ENCODE measurements at regions not wholly inside any gene's neighbourhood (a gene's known extent, or its start where the extent isn't known, plus 50 kb on each side); places are given as distances from the start of the nearest gene placed in this dataset.

DNA sequence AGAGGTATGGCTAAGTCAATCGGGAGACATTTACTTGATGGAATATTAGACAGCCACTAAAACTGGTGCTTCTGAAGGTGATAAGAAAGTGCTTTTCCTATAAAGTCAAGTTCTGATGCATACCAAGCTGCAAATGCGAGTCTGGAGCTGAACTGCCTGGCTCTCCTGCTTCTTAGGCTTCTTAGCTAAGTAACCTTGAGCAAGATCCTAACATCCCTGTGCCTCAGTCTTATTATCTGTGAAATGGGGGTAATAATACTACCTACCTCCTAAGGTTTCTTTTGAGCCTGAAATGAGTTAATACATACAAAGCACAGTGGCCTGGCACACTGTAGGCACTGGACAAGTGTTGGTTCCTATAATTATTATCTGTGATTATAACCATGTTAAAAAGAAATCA is 64.5 kb downstream of the ZIC5 start:
- no peak for DNase-seq (ENCODE audit: insufficient read length, low spot score)
- no peak for FAIRE-seq
- TF ChIP-seq, protein P1, sequence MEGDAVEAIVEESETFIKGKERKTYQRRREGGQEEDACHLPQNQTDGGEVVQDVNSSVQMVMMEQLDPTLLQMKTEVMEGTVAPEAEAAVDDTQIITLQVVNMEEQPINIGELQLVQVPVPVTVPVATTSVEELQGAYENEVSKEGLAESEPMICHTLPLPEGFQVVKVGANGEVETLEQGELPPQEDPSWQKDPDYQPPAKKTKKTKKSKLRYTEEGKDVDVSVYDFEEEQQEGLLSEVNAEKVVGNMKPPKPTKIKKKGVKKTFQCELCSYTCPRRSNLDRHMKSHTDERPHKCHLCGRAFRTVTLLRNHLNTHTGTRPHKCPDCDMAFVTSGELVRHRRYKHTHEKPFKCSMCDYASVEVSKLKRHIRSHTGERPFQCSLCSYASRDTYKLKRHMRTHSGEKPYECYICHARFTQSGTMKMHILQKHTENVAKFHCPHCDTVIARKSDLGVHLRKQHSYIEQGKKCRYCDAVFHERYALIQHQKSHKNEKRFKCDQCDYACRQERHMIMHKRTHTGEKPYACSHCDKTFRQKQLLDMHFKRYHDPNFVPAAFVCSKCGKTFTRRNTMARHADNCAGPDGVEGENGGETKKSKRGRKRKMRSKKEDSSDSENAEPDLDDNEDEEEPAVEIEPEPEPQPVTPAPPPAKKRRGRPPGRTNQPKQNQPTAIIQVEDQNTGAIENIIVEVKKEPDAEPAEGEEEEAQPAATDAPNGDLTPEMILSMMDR (IDR thresholded peaks at IDR 0.05; ENCODE audit: insufficient read depth, missing control alignments): no peak

DNA sequence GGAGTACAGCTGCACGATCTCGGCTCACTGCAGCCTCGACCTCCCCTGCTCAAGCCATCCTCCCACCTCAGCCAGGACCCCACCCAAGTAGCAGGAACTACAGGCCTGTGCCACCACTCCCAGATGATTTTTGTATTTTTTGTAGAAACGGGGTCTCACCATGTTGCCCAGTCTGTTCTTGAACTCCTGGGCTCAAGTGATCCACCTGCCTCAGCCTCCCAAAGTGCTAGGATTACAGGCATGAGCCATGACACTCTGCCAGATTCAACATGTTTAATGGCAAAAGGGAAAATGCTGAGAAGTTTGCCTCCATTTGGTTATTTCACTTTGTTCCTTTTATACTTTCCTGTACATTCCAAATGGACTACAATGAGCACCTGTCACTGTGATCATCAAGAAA is 65.8 kb downstream of the ZIC5 start:
- FAIRE-seq (no peak), DNase-seq (ENCODE audit: insufficient read length, low spot score) (no peak)
- TF ChIP-seq, protein P1 (IDR thresholded peaks at IDR 0.05; ENCODE audit: insufficient read depth, missing control alignments): no peak

DNA sequence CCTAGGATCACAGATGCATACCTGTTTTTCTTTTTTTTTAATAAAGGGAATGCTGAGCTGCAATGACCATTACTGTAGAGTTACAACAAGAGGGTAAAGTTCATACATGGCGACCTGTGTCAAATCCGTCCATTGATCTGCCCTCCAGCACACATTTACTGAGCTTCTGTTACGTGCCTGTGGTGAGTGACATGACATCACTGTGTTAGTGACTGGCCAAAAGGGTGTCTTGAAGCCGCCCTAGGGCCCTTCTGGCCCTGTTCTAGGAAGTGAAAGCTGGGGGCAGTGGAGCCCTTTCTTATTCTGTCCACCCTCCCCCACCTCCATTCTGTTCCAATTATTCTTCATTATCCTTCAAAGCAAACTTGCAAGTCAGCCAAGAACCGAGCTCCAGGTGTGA is 66.3 kb downstream of the ZIC5 start:
- DNase-seq (ENCODE audit: insufficient read length, low spot score): no peak
- TF ChIP-seq, protein P1 (IDR thresholded peaks at IDR 0.05; ENCODE audit: insufficient read depth, missing control alignments): no peak
- FAIRE-seq: no peak

DNA sequence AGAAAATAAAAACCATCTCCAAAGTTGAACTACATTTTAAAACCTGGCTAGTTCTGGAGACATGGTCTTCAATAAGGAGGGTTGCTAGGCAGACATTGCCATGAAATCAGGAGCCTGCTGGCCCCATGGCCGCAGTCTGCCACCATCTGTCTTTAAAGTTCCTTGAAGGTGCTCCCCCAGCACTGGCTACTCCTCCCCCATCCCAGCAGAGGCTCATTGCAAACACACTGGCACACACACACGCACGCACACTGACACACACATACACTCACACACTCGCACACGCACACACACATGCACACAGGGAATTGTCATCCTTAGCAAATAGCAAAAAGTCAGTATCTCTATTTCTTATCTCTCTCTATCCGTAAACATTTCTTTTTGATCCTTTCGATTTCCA is 68.4 kb downstream of the ZIC5 start:
- no peak for FAIRE-seq
- DNase-seq (ENCODE audit: insufficient read length, low spot score): no peak
- TF ChIP-seq, protein P1 (IDR thresholded peaks at IDR 0.05; ENCODE audit: insufficient read depth, missing control alignments): no peak

DNA sequence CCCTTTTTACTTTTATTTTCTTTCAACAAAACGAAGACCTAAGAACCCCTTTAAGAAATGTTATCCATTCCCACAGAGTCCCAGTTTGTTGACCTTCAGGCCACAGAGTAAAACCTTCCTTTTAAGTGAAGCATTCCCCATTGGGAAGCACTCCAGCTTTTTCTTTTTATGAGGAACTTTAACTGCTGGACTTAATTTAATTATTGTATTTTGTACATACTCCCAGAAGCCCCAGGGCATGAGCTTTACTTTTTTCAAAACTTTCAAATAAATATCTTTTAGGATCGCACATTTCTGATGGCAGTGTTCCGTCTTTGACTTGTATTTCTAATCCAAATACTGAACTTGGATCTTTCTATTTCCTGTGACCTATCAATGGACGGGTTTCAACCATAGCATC is 68.9 kb downstream of the ZIC5 start:
- TF ChIP-seq, protein P1 (IDR thresholded peaks at IDR 0.05; ENCODE audit: insufficient read depth, missing control alignments): no peak
- no peak for DNase-seq (ENCODE audit: insufficient read length, low spot score)
- FAIRE-seq: no peak

DNA sequence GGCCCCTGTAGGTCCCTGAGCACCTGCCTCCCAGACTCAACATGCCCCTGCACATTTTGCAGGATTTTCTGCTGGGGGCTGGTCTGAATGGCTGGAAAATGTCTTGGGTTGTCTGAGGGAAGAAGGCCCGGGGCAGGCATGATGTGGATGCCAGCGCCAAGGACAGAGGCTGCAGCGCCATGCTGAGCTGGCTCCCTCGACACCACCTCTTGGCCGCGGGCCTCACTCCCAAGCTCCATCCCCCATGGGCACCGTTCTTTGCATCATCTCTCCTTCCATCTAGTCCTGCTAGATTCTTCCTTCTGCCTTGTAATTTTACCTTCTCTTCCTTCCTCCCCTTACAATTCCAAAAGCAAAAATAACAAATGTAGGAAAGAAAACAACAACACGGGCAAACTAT is 70.6 kb downstream of the ZIC5 start:
- DNase-seq (ENCODE audit: insufficient read length, low spot score) (no peak), FAIRE-seq (no peak)
- TF ChIP-seq, protein P1 (IDR thresholded peaks at IDR 0.05; ENCODE audit: insufficient read depth, missing control alignments): no peak

DNA sequence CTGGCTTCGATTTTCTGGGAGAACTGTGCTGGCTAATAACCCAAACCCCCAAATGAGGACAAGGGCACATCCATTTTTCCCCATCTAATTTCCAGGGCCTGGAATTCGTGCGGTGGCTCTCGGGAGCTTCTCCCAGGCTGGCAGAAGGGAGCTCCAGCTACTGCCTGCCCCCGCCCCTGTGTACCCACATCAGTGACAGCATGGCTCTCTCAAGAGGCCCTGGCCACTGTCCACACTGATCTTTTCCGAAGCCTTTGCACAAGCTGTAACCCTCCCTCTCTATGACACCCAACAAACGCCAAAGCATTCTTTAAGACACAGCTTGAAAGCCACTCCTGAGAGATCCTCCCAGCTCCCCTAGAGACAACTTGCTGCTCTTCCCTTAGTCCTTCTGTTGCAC is 73.1 kb downstream of the ZIC5 start:
- TF ChIP-seq, protein P1 (IDR thresholded peaks at IDR 0.05; ENCODE audit: insufficient read depth, missing control alignments): no peak
- FAIRE-seq (no peak), DNase-seq (ENCODE audit: insufficient read length, low spot score) (no peak)
